Stimulated activated CD4-positive, alpha-beta T cell treated with anti-CD3 and anti-CD28 coated beads, Interleukin-15, amount 100 ng/mL, for 1 hour (primary cell): ENCODE measurements at regions not wholly inside any gene's neighbourhood (a gene's known extent, or its start where the extent isn't known, plus 50 kb on each side); places are given as distances from the start of the nearest gene placed in this dataset.
"Not testable (repeated sequence)": the region's sequence is repeated elsewhere in the genome, so short reads cannot be mapped to it uniquely, and the experiment has no call there.

Experiments used
- DNase-seq, 2 donors: peaks; one replicate each; pipeline ENCODE4 v3.0.0-alpha.2; 2020; ENCODE audit warnings: low read depth in 1 of 2, low spot score in 1 of 2

GRCh38 chr18:76721207-76721996 lies 101.0 kb upstream of the ZNF236 start:
- peak; percentile 8 to 23 for DNase-seq

GRCh38 chr18:76720683-76721082 lies 101.7 kb upstream of the ZNF236 start:
- DNase-seq: no peak

- no peak for DNase-seq
Observed at GRCh38 chr18:76715012-76715610, 107.2 kb upstream of the ZNF236 start.

GRCh38 chr18:76713432-76713831 lies 108.9 kb upstream of the ZNF236 start:
- DNase-seq: no peak

- no peak for DNase-seq
Observed at GRCh38 chr18:76712511-76713140, 109.7 kb upstream of the ZNF236 start.

- DNase-seq: no peak
Observed at GRCh38 chr18:76710646-76711520, 111.5 kb upstream of the ZNF236 start.

- peak in 1 of 2 donors; percentile 25 for DNase-seq
Observed at GRCh38 chr18:76709659-76710645, 112.4 kb upstream of the ZNF236 start.

- no peak for DNase-seq
Observed at GRCh38 chr18:76708722-76709353, 113.5 kb upstream of the ZNF236 start.

GRCh38 chr18:76708071-76708721 lies 114.2 kb upstream of the ZNF236 start:
- DNase-seq: no peak

- DNase-seq: no peak
Observed at GRCh38 chr18:76707534-76707933, 114.8 kb upstream of the ZNF236 start.

GRCh38 chr18:76704589-76704988 lies 117.8 kb upstream of the ZNF236 start:
- DNase-seq: not testable (repeated sequence)

GRCh38 chr18:76699923-76700322 lies 122.4 kb upstream of the ZNF236 start:
- no peak for DNase-seq

- DNase-seq: no peak
Observed at GRCh38 chr18:76697441-76697901, 124.9 kb upstream of the ZNF236 start.

- no peak for DNase-seq
Observed at GRCh38 chr18:76691800-76692199, 130.6 kb upstream of the ZNF236 start.

GRCh38 chr18:76689646-76690264 lies 132.6 kb upstream of the ZNF236 start:
- DNase-seq: no peak

- no peak for DNase-seq
Observed at GRCh38 chr18:76688724-76689472, 133.5 kb upstream of the ZNF236 start.

GRCh38 chr18:76687304-76687962 lies 134.9 kb upstream of the ZNF236 start:
- DNase-seq: no peak
